HepG2 (cell line): ENCODE measurements at regions not wholly inside any gene's neighbourhood (a gene's known extent, or its start where the extent isn't known, plus 50 kb on each side); places are given as distances from the start of the nearest gene placed in this dataset.

Experiments
- MAFF ChIP-seq: IDR thresholded peaks from 2 replicates; pipeline ENCODE4 v1.6.1; 2011; ENCODE audit warnings: low read depth, low read length, improper control_type of control experiment
- NCOA1 ChIP-seq: sonication (generic); formaldehyde crosslinking; IDR thresholded peaks from 2 replicates; pipeline ENCODE4 v1.9.0; 2021; ENCODE audit warnings: missing genetic modification reagents
- TAF1 ChIP-seq: sonication (generic); formaldehyde crosslinking; IDR thresholded peaks from 2 replicates; pipeline ENCODE4 v1.4.0; 2020; ENCODE audit warnings: missing genetic modification reagents
- ZFP36 ChIP-seq: fragments of 150-350 bp; IDR thresholded peaks from 2 replicates; pipeline ENCODE4 v1.6.1; 2018; ENCODE audit warnings: borderline replicate concordance, low read length, low read depth; ENCODE audit not compliant: partially characterized antibody
- ZSCAN30 ChIP-seq: sonication (generic); formaldehyde crosslinking; IDR thresholded peaks from 2 replicates; pipeline ENCODE4 v1.5.0; 2020; ENCODE audit warnings: mild to moderate bottlenecking, missing genetic modification reagents

DNA sequence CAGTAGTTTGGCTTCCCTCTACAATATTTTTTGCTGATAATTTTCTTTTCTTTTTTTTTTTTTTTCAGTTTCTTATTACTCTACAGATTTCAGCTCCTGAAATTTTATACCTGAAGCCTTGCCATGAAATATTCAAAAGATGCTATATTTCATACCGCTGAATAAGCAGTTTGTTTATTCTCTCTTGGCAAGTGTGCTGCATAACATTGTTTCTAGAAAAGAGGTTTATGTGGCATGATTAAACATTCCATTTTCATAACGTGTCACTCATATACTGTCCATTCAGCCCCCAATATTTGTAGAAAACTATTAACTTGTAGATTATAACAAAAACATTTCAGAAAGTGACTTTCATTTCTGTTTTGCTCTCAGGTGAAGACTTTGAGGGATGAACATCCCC lies 174.4 kb upstream of the NOX3 start:
- TF ChIP-seq MAFF, result peak; percentile 31; the same call in 1 of the 2 replicates
- TF ChIP-seq ZFP36, result no peak
- no peak for TF ChIP-seq NCOA1 (CRISPR knock-in tag)
- TF ChIP-seq TAF1 (CRISPR knock-in tag), result no peak
- TF ChIP-seq ZSCAN30 (CRISPR knock-in tag), result no peak
